Astrocyte (in vitro differentiated cells and primary cell): ENCODE measurements at regions not wholly inside any gene's neighbourhood (a gene's known extent, or its start where the extent isn't known, plus 50 kb on each side); places are given as distances from the start of the nearest gene placed in this dataset.

ENCODE experiments used
- EZH2 ChIP-seq: IDR thresholded peaks from 2 replicates; pipeline ENCODE4 v1.6.1; 2012; ENCODE audit warnings: mild to moderate bottlenecking, low read length, inconsistent platforms; ENCODE audit not compliant: insufficient read depth
- TF ChIP-seq, protein P1 (sequence below): IDR thresholded peaks from 2 replicates; pipeline ENCODE4 v1.5.1; 2011; ENCODE audit warnings: low read depth, mild to moderate bottlenecking, inconsistent platforms, low read length, moderate library complexity; ENCODE audit not compliant: insufficient read depth

DNA sequence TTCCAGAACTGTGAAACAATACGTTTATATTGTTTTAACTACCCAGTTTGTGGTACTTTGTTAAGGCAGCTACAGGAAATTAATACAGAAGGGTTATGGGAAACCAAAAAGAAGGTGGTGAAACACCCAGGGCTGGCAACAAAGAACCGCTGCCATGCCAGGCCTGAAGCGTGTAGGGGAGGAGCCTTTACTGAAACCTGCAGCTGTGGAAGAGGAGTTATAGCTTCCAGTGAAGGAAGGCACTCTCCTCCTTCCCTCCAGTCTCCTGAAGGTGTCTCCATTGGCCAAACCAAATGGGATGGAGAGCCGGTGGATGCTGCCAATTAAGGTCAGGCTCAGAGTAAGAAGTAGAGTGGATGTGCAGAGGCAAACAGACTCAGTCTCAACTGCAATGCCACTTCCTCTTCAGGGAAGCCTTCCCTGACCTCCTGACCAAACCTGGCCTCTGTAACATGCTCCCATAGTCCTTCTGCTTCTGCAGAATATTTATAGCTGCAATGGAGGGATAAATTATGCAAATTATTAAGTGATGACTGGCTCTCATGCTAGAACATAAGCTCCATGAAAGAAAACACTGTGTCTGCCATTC is 168.3 kb downstream of the DAD1 start:
- TF ChIP-seq, protein P1, sequence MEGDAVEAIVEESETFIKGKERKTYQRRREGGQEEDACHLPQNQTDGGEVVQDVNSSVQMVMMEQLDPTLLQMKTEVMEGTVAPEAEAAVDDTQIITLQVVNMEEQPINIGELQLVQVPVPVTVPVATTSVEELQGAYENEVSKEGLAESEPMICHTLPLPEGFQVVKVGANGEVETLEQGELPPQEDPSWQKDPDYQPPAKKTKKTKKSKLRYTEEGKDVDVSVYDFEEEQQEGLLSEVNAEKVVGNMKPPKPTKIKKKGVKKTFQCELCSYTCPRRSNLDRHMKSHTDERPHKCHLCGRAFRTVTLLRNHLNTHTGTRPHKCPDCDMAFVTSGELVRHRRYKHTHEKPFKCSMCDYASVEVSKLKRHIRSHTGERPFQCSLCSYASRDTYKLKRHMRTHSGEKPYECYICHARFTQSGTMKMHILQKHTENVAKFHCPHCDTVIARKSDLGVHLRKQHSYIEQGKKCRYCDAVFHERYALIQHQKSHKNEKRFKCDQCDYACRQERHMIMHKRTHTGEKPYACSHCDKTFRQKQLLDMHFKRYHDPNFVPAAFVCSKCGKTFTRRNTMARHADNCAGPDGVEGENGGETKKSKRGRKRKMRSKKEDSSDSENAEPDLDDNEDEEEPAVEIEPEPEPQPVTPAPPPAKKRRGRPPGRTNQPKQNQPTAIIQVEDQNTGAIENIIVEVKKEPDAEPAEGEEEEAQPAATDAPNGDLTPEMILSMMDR, result no peak
- TF ChIP-seq EZH2, result no peak
